Mesenchymal stem cell (in vitro differentiated cells and primary cell): ENCODE measurements at regions not wholly inside any gene's neighbourhood (a gene's known extent, or its start where the extent isn't known, plus 50 kb on each side); places are given as distances from the start of the nearest gene placed in this dataset.
"Not testable (repeated sequence)": the region's sequence is repeated elsewhere in the genome, so short reads cannot be mapped to it uniquely, and the experiment has no call there.

Experiments
- DNase-seq: peaks from one replicate; pipeline ENCODE4 v3.0.0-alpha.2; 2013
- H2AFZ ChIP-seq: one replicate; pipeline ENCODE4 v1.6.1; 2013; ENCODE audit warnings: low read depth, mild to moderate bottlenecking, control low read depth, inconsistent platforms, low read length, moderate library complexity
- H2AK5ac ChIP-seq: 2 replicates; pipeline ENCODE4 v1.6.1; 2013; ENCODE audit warnings: low read length, moderate library complexity, mild to moderate bottlenecking, inconsistent platforms; ENCODE audit not compliant: severe bottlenecking
- H2BK120ac ChIP-seq: one replicate; pipeline ENCODE4 v1.6.1; 2013; ENCODE audit warnings: low read depth, mild to moderate bottlenecking, inconsistent platforms, low read length, moderate library complexity
- H2BK12ac ChIP-seq, 2 experiments: one replicate each; pipeline ENCODE4 v1.6.1; 2013; ENCODE audit warnings: inconsistent platforms in 2 of 2, low read length in 2 of 2, mild to moderate bottlenecking in 2 of 2, moderate library complexity in 2 of 2, control low read depth in 1 of 2
- H2BK15ac ChIP-seq: one replicate; pipeline ENCODE4 v1.6.1; 2013; ENCODE audit warnings: mild to moderate bottlenecking, low read depth, inconsistent platforms; ENCODE audit not compliant: poor library complexity, severe bottlenecking
- H2BK5ac ChIP-seq: 2 replicates; pipeline ENCODE4 v1.6.1; 2013; ENCODE audit warnings: low read depth, mild to moderate bottlenecking, low read length, control low read depth, inconsistent platforms; ENCODE audit not compliant: poor library complexity, severe bottlenecking
- H3K14ac ChIP-seq, 2 experiments: one replicate each; pipeline ENCODE4 v1.6.1; 2013; ENCODE audit warnings: inconsistent platforms in 2 of 2, low read length in 2 of 2, control low read depth in 1 of 2, mild to moderate bottlenecking in 1 of 2, moderate library complexity in 1 of 2
- H3K18ac ChIP-seq, 2 experiments: one replicate each; pipeline ENCODE4 v1.6.1; 2013; ENCODE audit warnings: inconsistent platforms in 2 of 2, low read length in 2 of 2, control low read depth in 1 of 2, low read depth in 1 of 2, mild to moderate bottlenecking in 1 of 2
- H3K23ac ChIP-seq, 2 experiments: one replicate each; pipeline ENCODE4 v1.6.1; 2013; ENCODE audit warnings: inconsistent platforms in 2 of 2, low read length in 2 of 2, mild to moderate bottlenecking in 2 of 2, moderate library complexity in 2 of 2, control low read depth in 1 of 2
- H3K27ac ChIP-seq: 2 replicates; pipeline ENCODE4 v1.5.1; 2013; ENCODE audit warnings: mild to moderate bottlenecking, moderate library complexity, low read length, control low read depth, inconsistent platforms; ENCODE audit not compliant: poor library complexity, severe bottlenecking
- H3K27me3 ChIP-seq, 2 experiments: 2 replicates each; pipeline versions ENCODE4 v1.6.1 to v1.7.0; 2013; ENCODE audit warnings: low read length in 2 of 2, mild to moderate bottlenecking in 2 of 2, moderate library complexity in 2 of 2, control low read depth in 1 of 2, inconsistent platforms in 1 of 2; ENCODE audit not compliant: control insufficient read depth in 1 of 2, insufficient read depth in 1 of 2
- H3K36me3 ChIP-seq, 2 experiments: 2 replicates each; pipeline versions ENCODE4 v1.6.1 to v1.7.0; 2013; ENCODE audit warnings: low read length in 2 of 2, control low read depth in 1 of 2, inconsistent platforms in 1 of 2, low read depth in 1 of 2, mild to moderate bottlenecking in 1 of 2; ENCODE audit not compliant: insufficient read depth in 2 of 2, control insufficient read depth in 1 of 2
- H3K4ac ChIP-seq, 2 experiments: one replicate each; pipeline ENCODE4 v1.6.1; 2013; ENCODE audit warnings: inconsistent platforms in 2 of 2, low read length in 2 of 2, mild to moderate bottlenecking in 2 of 2, moderate library complexity in 2 of 2, control low read depth in 1 of 2, low read depth in 1 of 2
- H3K4me1 ChIP-seq: 2 replicates; pipeline ENCODE4 v1.6.1; 2013; ENCODE audit warnings: low read depth, low read length, control low read depth; ENCODE audit not compliant: control insufficient read depth, insufficient read depth
- H3K4me2 ChIP-seq: 2 replicates; pipeline ENCODE4 v1.6.1; 2013; ENCODE audit warnings: low read length, mild to moderate bottlenecking, inconsistent platforms; ENCODE audit not compliant: poor library complexity, severe bottlenecking
- H3K4me3 ChIP-seq, 2 experiments: 2 replicates each; pipeline versions ENCODE4 v1.5.1 to v1.7.0; 2013; ENCODE audit warnings: low read length in 2 of 2, mild to moderate bottlenecking in 2 of 2, control low read depth in 1 of 2, low read depth in 1 of 2; ENCODE audit not compliant: insufficient read depth in 1 of 2
- H3K79me1 ChIP-seq: replicated peaks from 2 replicates; pipeline ENCODE4 v1.6.1; 2013; ENCODE audit warnings: mild to moderate bottlenecking, control low read depth, low read length, inconsistent platforms; ENCODE audit not compliant: poor library complexity, severe bottlenecking
- H3K9ac ChIP-seq: 2 replicates; pipeline ENCODE4 v1.7.0; 2013; ENCODE audit warnings: mild to moderate bottlenecking, low read length, moderate library complexity
- H3K9me3 ChIP-seq: 2 replicates; pipeline ENCODE4 v1.7.0; 2013; ENCODE audit warnings: mild to moderate bottlenecking, low read length; ENCODE audit not compliant: control insufficient read depth
- H4K8ac ChIP-seq: one replicate; pipeline ENCODE4 v1.6.1; 2013; ENCODE audit warnings: inconsistent platforms, mild to moderate bottlenecking, low read length, moderate library complexity
- H4K91ac ChIP-seq: one replicate; pipeline ENCODE4 v1.6.1; 2013; ENCODE audit warnings: mild to moderate bottlenecking, low read length, inconsistent platforms
- WGBS: methylation state at CpG from one replicate; pipeline ENCODE4 v1.1.7; 2013; ENCODE audit warnings: mixed read lengths; 5-methylcytosine and 5-hydroxymethylcytosine counted together

- H3K18ac ChIP-seq, H2BK120ac ChIP-seq, H3K9ac ChIP-seq, H3K4me3 ChIP-seq, H3K27ac ChIP-seq, H3K14ac ChIP-seq, H2BK15ac ChIP-seq, H2BK5ac ChIP-seq, H4K91ac ChIP-seq, H4K8ac ChIP-seq, H2BK12ac ChIP-seq, H2AFZ ChIP-seq, H3K4ac ChIP-seq, H3K23ac ChIP-seq, H3K36me3 ChIP-seq, H3K79me1 ChIP-seq, DNase-seq, H3K4me2 ChIP-seq, H2AK5ac ChIP-seq, H3K9me3 ChIP-seq: not testable (repeated sequence)
- 46% methylated on average over 17 of the region's 21 CpGs for WGBS
- Histone ChIP-seq H3K4me1 (peaks cover 10% of the 10 kb centered on the region), H3K27me3 (peaks cover 0 to 47% of the 10 kb centered on the region in 2 experiments)
Measured at GRCh38 chr12:131625966-131626722, 84.7 kb upstream of the SFSWAP start.

- H2BK5ac ChIP-seq, H3K9me3 ChIP-seq, H3K4me3 ChIP-seq, H3K14ac ChIP-seq, H3K4me2 ChIP-seq, DNase-seq, H2BK120ac ChIP-seq, H3K36me3 ChIP-seq, H2AFZ ChIP-seq, H2BK12ac ChIP-seq, H4K8ac ChIP-seq, H3K9ac ChIP-seq, H3K4me1 ChIP-seq, H3K27ac ChIP-seq, H4K91ac ChIP-seq, H2BK15ac ChIP-seq, H3K4ac ChIP-seq, H2AK5ac ChIP-seq, H3K23ac ChIP-seq, H3K79me1 ChIP-seq, H3K18ac ChIP-seq: not testable (repeated sequence)
- WGBS: 53% methylated on average over 16 of the region's 29 CpGs
- peaks cover 0 to 38% of the 10 kb centered on the region in 2 experiments for H3K27me3 ChIP-seq
Measured at GRCh38 chr12:131627151-131628022, 83.5 kb upstream of the SFSWAP start.

DNA sequence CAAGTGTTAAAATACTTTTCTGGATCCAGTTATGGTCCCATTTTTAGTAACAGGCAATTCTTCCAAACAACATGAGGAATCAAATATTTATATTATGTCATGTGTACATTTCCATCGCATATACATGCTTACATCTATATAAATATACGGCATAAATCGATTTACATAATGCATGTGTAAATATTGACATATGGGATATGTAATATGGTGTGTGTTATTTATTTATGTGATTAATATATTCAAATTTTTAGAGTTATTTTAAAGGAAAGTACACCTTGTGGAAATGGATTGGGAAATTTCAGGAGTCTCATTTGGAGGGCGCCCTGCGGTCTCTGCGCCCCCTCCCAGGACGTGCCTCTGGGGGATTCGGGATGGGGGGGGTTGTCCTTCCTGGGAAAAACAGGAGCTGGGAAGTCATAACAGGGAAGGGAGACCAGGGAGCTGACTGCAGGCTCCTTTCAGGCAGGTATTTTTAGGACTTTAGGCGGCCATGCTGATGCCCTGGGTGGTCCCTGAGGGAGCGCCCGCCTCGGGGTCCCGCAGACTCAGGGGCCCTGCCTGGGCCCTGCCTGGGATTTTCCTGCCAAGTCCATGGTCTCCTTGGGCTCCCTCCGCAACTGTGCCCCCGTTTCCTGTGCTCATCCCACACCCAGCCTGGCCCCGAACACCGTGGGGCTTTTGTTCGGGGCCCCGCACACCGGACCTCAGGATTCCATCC, 82.7 kb upstream of the SFSWAP start:
- Histone ChIP-seq H3K79me1 (no peaks in the 10 kb centered on the region), H2BK120ac (no peak overlapping the region), H3K14ac (no peak overlapping the region), H3K27me3 (peaks cover 0 to 35% of the 10 kb centered on the region in 2 experiments), H3K36me3 (no peaks in the 10 kb centered on the region), H4K91ac (no peak overlapping the region), H2AFZ (no peak overlapping the region), H2BK5ac (no peak overlapping the region), H3K4ac (no peak overlapping the region), H3K4me2 (no peak overlapping the region), H3K18ac (no peak overlapping the region), H3K9me3 (no peaks in the 10 kb centered on the region), H4K8ac (no peak overlapping the region), H3K27ac (no peak overlapping the region), H3K4me1 (peaks cover 1% of the 10 kb centered on the region), H2BK12ac (no peak overlapping the region), H2BK15ac (no peak overlapping the region), H3K23ac (no peak overlapping the region), H3K9ac (no peak overlapping the region), H2AK5ac (no peak overlapping the region), H3K4me3 (no peak overlapping the region)
- DNase-seq: no peak
- 57% methylated on average over 17 of the region's 20 CpGs for WGBS
